OCI-M1 (cell line): ENCODE measurements at regions not wholly inside any gene's neighbourhood (a gene's known extent, or its start where the extent isn't known, plus 50 kb on each side); places are given as distances from the start of the nearest gene placed in this dataset.

ENCODE experiments used
- DNase-seq: peaks from one replicate; lab custom pipeline; 2025; lab: John Stamatoyannopoulos, UW

GRCh38 chr2:106978647-106979046 is 92.7 kb upstream of the ST6GAL2 start:
- DNase-seq, result no peak

- DNase-seq, result no peak
Observed at GRCh38 chr2:106981491-106981890, 95.5 kb upstream of the ST6GAL2 start.

- DNase-seq, result no peak
Observed at GRCh38 chr2:106982350-106982749, 96.4 kb upstream of the ST6GAL2 start.

- no peak for DNase-seq
Observed at GRCh38 chr2:106983305-106983704, 97.3 kb upstream of the ST6GAL2 start.

DNA sequence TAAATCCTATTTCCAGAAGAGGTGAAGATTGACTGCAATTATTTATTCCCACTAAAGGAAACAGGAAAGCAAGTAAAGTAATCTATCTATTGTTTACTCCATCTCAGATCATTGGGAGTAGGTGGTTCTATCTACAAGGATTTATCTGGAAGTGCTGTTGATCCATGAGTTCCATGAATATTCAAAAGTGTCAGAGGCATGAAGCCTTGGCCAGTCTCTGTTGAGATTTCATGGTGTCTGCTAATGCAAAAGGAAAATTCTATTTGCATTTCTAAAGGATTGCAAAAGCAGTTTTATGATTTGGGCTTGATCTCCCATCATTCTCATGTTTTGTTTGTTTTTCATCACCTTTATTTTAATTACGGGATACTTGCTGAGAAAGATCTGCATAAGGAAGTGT is 102.4 kb upstream of the ST6GAL2 start:
- DNase-seq, result no peak

DNA sequence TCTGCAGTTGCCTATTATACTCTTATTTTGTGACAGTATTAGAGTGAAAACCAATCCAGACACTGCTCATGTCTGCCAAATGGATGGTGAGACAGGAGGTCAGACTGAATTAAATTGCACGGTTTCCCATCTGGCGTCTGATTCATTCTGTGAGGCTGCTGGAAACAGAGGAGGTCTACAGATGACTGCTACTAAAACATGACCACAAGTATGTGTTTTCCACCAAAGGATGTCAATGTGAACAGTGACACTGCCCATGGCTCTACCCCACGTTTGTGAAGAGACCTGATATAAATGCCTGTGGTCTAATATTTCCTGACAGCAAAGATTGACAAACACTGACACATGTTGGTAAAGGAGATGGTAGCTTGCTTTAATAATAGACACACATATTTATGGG is 104.3 kb upstream of the ST6GAL2 start:
- no peak for DNase-seq

GRCh38 chr2:106991866-106992265 is 105.9 kb upstream of the ST6GAL2 start:
- DNase-seq, result no peak

DNA sequence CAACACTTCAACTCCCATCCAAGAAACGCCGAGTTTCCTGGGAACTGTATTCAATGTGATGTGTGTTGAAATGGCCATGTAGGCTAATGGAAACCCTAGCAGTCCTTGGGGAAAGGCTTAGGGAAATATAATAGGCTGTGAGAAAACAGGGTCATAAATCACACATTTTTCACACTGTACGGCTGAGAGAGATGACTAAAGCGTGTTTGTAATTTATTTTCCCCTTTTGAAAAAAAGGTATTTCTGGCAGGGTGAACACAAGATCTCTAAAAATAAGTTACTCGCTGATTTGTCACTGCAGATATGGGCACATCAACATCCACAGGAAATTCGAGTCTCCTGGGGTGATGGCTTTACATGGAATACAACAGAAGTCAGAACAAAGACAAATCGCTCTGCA is 109.6 kb upstream of the ST6GAL2 start:
- no peak for DNase-seq

- DNase-seq, result no peak
Observed at GRCh38 chr2:106996171-106996769, 110.3 kb upstream of the ST6GAL2 start.

DNA sequence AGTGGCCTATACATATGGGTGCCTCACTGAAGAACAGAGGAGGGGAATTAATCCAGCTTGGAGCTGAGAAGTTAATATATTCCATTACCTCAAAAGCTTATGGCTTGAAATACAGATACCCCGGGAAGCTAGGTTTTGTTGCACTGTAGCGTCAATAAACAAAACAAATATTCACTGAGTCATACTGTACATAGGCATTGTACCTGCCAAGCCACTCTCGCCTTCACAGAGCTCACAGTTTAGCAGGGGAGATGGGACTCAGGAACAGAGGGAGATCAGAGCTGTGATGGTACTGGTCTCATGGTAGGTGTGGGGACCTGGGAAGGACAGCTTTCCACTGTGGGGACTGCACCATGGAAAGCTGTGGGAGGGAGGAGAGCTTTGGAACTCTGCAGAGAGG is 111.2 kb upstream of the ST6GAL2 start:
- no peak for DNase-seq

DNA sequence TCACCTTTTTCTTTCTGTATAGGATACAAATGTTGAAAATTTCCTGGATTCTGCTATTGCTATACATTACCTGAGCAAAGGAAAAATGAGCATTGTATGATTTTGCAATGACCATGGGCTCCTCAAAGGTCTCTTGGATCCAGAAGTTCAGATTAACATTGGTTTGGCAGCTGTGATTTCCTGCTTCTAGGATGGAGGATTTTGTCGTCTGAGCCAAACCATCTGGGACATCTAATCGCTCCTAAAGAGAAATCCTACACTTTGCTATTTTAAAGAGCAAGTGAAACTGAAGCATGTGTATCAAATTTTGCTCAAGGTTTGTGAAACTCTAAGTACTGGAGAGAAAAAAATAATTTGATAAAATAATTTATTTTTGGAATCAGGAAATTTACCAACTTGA is 115.1 kb upstream of the ST6GAL2 start:
- no peak for DNase-seq

- no peak for DNase-seq
Observed at GRCh38 chr2:107001551-107001950, 115.6 kb upstream of the ST6GAL2 start.

DNA sequence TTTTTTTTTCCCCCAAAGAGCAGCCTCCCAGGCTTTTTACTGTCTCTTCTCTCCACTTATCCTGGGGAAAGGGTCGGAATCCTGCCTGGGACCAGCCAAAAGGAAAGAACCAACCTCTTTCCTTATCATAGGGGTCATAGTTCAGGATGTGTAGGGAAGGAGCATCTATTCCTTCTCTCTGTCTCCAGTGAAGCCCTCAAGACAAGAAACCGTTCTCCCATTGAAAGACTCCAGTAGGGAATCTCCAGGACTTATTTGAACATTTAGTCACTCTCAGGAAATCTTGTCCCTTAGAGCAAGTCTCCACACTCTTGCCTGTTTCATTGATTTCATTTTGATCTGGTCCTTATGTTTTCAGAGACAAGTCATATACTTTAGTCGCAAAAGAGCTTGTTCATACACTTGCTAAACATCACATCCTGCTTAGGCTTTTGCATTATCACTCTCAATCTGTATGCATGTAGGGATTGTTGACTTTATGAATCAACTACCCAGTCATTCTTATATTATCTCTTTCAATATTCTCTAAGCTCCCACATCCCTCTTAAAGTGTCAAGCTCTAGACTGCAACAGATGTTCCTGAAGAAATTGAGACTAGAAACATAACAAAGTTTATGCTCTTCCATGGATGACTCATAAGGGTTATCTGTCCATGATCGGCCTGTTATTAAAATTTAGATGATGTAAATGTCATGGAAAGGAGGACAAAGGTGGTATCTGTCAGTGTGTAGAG is 116.2 kb upstream of the ST6GAL2 start:
- no peak for DNase-seq

DNA sequence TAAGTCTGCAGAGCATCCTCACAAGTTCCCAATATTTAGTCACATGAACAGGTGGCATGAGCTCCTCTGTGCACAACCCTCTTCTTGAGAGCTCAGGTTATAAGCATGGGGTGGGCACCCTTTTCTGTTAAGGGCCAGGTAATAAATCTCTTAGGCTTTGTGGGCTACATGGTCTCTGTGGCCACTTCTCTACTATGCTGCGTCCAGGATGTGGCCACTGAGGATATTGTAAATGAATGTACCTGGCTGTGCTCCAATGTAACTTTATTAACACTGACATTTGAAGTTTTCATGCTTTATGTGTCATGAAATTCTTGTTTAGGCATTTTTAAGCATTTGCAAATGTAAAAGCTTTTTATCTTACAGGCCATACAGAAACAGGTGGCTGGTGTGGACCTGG is 116.8 kb upstream of the ST6GAL2 start:
- DNase-seq, result no peak

DNA sequence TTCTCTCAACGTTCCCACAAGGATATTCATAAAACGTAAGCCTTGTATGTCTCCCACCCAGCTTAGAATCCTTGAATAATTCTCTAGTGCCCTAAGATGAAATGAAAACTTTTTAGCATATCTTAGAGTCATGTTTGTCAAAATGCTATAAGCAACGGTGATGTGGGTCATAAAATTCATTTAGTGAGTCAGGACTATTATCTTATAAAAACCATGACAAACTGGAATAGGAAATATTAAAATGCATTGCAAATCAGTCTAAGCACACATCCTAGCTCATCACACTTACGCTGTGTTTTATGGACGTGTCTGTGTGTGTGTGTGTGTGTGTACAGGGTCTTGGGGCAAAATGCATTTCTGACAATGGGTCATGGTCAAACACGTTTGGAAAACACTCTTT is 119.9 kb upstream of the ST6GAL2 start:
- DNase-seq, result no peak

- DNase-seq, result no peak
Observed at GRCh38 chr2:107006836-107007235, 120.9 kb upstream of the ST6GAL2 start.

DNA sequence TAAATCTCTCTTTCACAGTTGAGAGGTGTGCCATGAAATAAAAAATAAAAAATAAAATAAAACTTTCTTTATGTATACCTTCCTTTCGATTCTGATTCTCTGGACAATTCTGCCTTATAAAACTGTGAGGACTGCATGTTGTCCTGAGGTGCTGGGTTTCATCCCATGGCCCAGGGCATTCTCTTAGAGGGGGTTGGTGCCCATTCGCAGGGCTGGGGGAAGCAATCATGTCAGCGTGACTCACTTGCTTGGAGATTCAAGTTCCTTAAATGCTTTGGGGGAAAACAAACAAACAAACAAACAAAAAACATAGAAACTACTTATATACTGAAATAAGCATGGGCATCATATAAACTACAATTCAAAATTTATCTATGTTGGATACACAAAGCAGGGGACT is 122.0 kb upstream of the ST6GAL2 start:
- DNase-seq, result no peak

GRCh38 chr2:107008843-107009242 is 122.9 kb upstream of the ST6GAL2 start:
- DNase-seq, result no peak

- no peak for DNase-seq
Observed at GRCh38 chr2:107009275-107009674, 123.3 kb upstream of the ST6GAL2 start.

DNA sequence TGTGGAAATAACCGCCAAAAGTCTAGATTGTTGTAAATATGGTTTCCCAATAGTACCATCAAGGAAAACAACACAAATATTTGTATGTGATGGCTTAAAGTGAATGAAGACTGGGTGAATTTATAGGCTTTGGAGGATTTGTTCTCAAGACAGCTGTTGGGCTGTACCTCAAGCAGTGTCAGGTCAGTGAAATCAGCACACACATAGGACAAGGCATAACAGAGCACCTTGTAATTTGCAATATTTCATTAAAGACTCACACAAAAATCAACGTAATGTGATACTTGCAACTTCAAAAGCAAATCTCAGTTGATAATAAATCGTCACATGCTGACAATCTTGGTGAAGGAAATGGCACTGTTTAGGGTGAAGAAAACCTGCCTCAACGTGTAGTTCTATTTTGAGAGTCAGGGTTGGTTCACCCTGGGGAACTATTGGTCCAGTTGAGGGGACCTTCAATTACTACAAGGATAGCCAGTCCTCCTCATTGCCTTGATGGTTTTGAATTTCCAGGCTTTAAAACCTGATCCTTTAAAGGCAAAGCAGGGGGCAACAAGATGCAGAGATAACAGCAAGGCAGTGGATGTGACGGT is 126.8 kb upstream of the ST6GAL2 start:
- DNase-seq, result no peak

DNA sequence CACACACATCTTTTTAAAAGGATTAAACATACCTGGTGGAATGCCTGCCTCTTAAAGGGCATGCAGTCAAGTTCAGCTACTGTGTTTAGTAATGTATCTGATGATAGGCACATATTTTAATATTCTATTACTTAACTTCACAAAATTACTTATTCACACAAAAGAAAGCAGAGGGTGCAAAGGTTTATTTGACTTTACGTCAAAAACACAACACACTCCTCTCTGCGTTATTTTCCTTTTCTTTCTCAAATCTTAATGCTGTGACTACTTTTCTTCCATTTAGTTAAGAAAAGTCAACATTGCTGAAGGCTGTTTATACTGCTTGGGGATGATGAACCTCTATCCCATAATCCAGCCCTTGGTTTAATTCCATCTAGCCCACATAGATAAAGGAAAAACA is 127.9 kb upstream of the ST6GAL2 start:
- DNase-seq, result no peak

GRCh38 chr2:107018366-107018765 is 132.4 kb upstream of the ST6GAL2 start:
- DNase-seq, result no peak

- no peak for DNase-seq
Observed at GRCh38 chr2:107020392-107020791, 134.4 kb upstream of the ST6GAL2 start.

DNA sequence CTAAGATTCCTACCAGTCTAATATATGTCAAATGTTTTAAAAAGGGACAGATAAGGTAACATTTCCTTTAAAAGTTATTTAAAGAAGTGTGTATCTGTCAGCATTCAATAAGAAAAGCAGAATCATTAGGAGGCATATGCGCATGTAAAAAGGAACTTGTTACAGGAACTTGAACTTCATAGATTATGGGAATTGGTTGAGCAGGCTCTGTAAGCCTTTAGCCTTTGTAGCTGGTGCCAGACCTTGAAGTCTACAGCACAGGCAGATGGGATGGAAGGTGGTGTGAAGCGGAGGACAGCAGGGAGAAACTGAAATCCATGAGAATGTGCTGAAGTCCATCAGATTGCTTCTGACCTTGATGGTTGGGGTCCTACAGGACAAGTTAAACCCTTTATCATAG is 138.3 kb upstream of the ST6GAL2 start:
- no peak for DNase-seq
